ENCODE measurements at regions not wholly inside any gene's neighbourhood (a gene's known extent, or its start where the extent isn't known, plus 50 kb on each side); places are given as distances from the start of the nearest gene placed in this dataset.

DNA sequence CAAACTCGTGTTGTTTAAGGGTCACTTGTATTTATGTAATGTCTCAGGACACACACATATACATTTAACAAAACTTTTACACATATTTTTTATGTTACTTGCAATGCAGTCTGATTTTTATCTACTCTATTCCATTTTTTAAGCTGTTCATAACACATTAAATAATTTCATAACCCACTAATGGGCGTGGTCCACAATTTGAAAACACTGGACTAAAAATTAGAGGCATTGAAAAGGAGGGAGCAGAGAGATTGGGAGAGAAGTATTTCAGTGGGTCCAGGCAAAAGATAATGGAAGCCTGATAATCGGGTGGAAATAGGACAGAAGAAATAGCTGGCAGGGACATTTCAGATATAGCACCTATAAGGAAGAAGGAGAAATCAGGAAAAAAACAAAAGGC lies 597.3 kb upstream of the CLINT1 start:
- TF ChIP-seq, protein P1, sequence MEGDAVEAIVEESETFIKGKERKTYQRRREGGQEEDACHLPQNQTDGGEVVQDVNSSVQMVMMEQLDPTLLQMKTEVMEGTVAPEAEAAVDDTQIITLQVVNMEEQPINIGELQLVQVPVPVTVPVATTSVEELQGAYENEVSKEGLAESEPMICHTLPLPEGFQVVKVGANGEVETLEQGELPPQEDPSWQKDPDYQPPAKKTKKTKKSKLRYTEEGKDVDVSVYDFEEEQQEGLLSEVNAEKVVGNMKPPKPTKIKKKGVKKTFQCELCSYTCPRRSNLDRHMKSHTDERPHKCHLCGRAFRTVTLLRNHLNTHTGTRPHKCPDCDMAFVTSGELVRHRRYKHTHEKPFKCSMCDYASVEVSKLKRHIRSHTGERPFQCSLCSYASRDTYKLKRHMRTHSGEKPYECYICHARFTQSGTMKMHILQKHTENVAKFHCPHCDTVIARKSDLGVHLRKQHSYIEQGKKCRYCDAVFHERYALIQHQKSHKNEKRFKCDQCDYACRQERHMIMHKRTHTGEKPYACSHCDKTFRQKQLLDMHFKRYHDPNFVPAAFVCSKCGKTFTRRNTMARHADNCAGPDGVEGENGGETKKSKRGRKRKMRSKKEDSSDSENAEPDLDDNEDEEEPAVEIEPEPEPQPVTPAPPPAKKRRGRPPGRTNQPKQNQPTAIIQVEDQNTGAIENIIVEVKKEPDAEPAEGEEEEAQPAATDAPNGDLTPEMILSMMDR (conservative IDR thresholded peaks at IDR 0.05) = no peak
- no peak for TF ChIP-seq EZH2 (IDR thresholded peaks at IDR 0.05; ENCODE audit: low read depth)
